Endothelial cell (in vitro differentiated cells): ENCODE measurements at regions not wholly inside any gene's neighbourhood (a gene's known extent, or its start where the extent isn't known, plus 50 kb on each side); places are given as distances from the start of the nearest gene placed in this dataset.
"Not testable (repeated sequence)": the region's sequence is repeated elsewhere in the genome, so short reads cannot be mapped to it uniquely, and the experiment has no call there.

Experiments
- DNase-seq: peaks from one replicate; pipeline ENCODE4 v3.0.0; 2021; ENCODE audit warnings: low spot score
- H3K27ac Mint-ChIP-seq: one replicate; pipeline ENCODE4 v1.8.0; 2021; ENCODE audit warnings: mixed read lengths, inconsistent platforms; ENCODE audit not compliant: unreplicated experiment
- H3K27me3 Mint-ChIP-seq: one replicate; pipeline ENCODE4 v1.8.0; 2021; ENCODE audit warnings: mild to moderate bottlenecking, moderate library complexity, mixed read lengths, inconsistent platforms; ENCODE audit not compliant: unreplicated experiment
- H3K36me3 Mint-ChIP-seq: one replicate; pipeline ENCODE4 v1.8.0; 2021; ENCODE audit warnings: mild to moderate bottlenecking, low read depth, mixed read lengths, inconsistent platforms; ENCODE audit not compliant: unreplicated experiment
- H3K4me1 Mint-ChIP-seq: one replicate; pipeline ENCODE4 v1.8.0; 2021; ENCODE audit warnings: mild to moderate bottlenecking, mixed read lengths, inconsistent platforms; ENCODE audit not compliant: unreplicated experiment
- H3K4me3 Mint-ChIP-seq: one replicate; pipeline ENCODE4 v1.8.0; 2021; ENCODE audit warnings: mild to moderate bottlenecking, mixed read lengths, inconsistent platforms; ENCODE audit not compliant: unreplicated experiment
- H3K9me3 Mint-ChIP-seq: one replicate; pipeline ENCODE4 v1.8.0; 2021; ENCODE audit warnings: mixed read lengths, inconsistent platforms; ENCODE audit not compliant: unreplicated experiment
- TF ChIP-seq, protein P1 (sequence below): fragments of 200-600 bp; sonication (generic); IDR thresholded peaks from one replicate; pipeline ENCODE4 v1.5.0; 2021; ENCODE audit warnings: antibody characterized with exemption; ENCODE audit not compliant: unreplicated experiment

DNA sequence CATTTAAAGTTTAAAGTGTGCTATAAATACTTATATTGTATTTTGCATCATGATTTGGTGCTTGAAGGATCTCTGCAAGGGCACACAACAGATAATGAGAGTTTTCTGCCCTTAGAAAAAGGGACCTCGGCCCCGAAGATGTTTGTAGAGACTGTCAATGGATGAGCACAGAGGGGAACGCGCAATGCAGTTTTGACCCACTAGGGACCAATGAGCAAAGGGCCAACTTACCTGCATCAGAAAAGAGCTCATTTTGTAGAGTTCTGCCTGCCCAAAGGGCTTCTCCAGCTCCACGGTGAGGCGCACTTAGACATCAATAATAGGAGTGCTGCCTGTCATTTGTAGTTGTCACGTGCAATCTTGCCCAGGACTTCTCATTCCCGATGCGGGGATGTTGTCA is 91.1 kb downstream of the BUB3 start:
- peaks cover 14% of the 10 kb centered on the region for H3K4me1 Mint-ChIP-seq
- H3K4me3 Mint-ChIP-seq: no peak overlapping the region
- H3K9me3 Mint-ChIP-seq: no peaks in the 10 kb centered on the region
- no peaks in the 10 kb centered on the region for H3K36me3 Mint-ChIP-seq
- no peaks in the 10 kb centered on the region for H3K27me3 Mint-ChIP-seq
- no peak overlapping the region for H3K27ac Mint-ChIP-seq
- TF ChIP-seq, protein P1, sequence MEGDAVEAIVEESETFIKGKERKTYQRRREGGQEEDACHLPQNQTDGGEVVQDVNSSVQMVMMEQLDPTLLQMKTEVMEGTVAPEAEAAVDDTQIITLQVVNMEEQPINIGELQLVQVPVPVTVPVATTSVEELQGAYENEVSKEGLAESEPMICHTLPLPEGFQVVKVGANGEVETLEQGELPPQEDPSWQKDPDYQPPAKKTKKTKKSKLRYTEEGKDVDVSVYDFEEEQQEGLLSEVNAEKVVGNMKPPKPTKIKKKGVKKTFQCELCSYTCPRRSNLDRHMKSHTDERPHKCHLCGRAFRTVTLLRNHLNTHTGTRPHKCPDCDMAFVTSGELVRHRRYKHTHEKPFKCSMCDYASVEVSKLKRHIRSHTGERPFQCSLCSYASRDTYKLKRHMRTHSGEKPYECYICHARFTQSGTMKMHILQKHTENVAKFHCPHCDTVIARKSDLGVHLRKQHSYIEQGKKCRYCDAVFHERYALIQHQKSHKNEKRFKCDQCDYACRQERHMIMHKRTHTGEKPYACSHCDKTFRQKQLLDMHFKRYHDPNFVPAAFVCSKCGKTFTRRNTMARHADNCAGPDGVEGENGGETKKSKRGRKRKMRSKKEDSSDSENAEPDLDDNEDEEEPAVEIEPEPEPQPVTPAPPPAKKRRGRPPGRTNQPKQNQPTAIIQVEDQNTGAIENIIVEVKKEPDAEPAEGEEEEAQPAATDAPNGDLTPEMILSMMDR: peak; percentile 33
- peak; percentile 8 for DNase-seq

DNA sequence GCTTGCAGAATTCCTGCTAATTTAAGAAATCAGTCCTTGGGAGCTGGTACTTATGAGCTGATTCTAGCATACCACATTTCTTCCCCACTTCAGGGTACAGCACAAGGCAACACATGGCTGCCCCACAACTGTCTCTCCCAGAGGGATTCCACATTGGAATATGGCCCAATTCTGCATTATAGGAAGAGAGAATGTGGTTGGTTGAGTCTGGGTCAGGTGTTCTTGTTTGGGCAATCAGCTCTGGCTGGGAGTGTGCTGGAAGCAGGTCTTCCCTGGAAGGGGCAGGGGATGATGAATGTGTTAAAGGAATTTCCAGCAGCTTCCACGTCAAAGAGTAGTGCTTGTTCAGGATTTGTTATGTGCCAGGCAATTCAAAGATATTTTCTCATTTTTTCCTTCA is 95.7 kb downstream of the BUB3 start:
- Mint-ChIP-seq H3K27ac (no peak overlapping the region), H3K9me3 (no peaks in the 10 kb centered on the region), H3K36me3 (no peaks in the 10 kb centered on the region), H3K27me3 (no peaks in the 10 kb centered on the region), H3K4me1 (peaks cover 4% of the 10 kb centered on the region), H3K4me3 (no peak overlapping the region)
- no peak for DNase-seq
- TF ChIP-seq, protein P1: no peak

DNA sequence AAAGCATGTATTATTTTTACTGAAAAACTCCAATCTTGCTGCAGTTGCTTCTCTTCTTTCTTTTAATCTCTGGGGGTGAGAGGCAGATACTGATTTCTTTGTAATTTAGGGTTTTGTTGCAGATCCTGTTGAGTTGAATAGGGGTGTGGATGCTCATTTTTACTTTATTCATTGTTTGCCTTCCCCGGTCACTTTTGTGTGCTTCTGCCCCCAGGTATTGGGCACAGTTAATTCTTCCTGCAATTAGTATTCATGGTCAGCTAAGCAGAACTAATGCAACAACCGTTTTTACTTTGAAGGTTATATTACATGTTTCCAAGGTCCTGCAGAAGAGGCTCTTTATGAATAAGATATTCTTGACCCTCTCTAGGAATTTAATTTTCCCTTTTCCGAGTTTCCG is 96.4 kb downstream of the BUB3 start:
- H3K36me3 Mint-ChIP-seq: no peaks in the 10 kb centered on the region
- no peak for DNase-seq
- H3K27me3 Mint-ChIP-seq: no peaks in the 10 kb centered on the region
- H3K4me1 Mint-ChIP-seq: peaks cover 4% of the 10 kb centered on the region
- H3K27ac Mint-ChIP-seq: no peak overlapping the region
- TF ChIP-seq, protein P1: no peak
- H3K9me3 Mint-ChIP-seq: no peaks in the 10 kb centered on the region
- H3K4me3 Mint-ChIP-seq: no peak overlapping the region

DNA sequence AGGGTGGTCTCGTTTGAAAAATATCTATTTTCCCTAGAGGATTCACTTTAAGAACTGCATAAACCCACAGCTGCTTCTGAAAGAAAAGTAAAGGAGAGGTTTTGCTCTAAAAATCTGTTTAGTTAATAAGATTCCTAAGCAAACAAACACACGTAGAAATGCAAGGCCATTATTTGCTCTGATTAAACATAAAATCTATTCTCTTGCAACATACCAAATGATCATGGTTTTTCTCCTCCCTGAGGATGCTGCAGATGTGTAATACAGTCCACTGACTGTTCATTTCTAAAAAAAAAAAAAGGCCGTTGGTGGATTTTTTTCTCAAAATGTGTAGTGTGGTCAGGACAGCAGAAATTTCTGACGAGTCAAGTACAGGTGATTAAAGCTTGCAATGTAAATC is 98.6 kb downstream of the BUB3 start:
- Mint-ChIP-seq H3K9me3 (no peaks in the 10 kb centered on the region), H3K4me1 (peaks cover 4% of the 10 kb centered on the region), H3K27me3 (no peaks in the 10 kb centered on the region), H3K36me3 (no peaks in the 10 kb centered on the region), H3K27ac (no peak overlapping the region), H3K4me3 (no peak overlapping the region)
- TF ChIP-seq, protein P1: no peak
- no peak for DNase-seq

DNA sequence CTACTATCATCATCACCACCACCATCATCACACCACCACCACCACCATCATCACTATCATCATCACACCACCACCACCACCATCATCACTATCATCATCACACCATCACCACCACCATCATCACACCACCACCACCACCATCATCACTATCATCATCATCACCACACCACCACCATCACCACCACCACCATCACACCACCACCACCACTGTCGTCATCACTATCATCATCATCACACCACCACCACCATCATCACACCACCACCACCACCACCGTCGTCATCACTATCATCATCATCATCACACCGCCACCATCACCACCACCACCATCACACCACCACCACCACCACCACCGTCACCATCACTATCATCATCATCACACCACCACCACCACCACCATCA is 100.1 kb downstream of the BUB3 start:
- H3K27ac Mint-ChIP-seq, H3K9me3 Mint-ChIP-seq: not testable (repeated sequence)

More for the DNA sequence above, 100.1 kb downstream of the BUB3 start:
- not testable (repeated sequence) for H3K4me1 Mint-ChIP-seq, H3K4me3 Mint-ChIP-seq, DNase-seq, H3K27me3 Mint-ChIP-seq, H3K36me3 Mint-ChIP-seq
